HG02588 (cell line): ENCODE measurements at regions not wholly inside any gene's neighbourhood (a gene's known extent, or its start where the extent isn't known, plus 50 kb on each side); places are given as distances from the start of the nearest gene placed in this dataset.
"Not testable (repeated sequence)": the region's sequence is repeated elsewhere in the genome, so short reads cannot be mapped to it uniquely, and the experiment has no call there.

ENCODE experiments used
- ATAC-seq: cut with Tn5 transposase; IDR thresholded peaks from one replicate; pipeline ENCODE4 v1.9.1; 2021; ENCODE audit warnings: mild to moderate bottlenecking, moderate library complexity; ENCODE audit not compliant: unreplicated experiment

GRCh38 chr6:26232306-26232939, 132.6 kb upstream of the BTN3A2 start:
- no peak for ATAC-seq

DNA sequence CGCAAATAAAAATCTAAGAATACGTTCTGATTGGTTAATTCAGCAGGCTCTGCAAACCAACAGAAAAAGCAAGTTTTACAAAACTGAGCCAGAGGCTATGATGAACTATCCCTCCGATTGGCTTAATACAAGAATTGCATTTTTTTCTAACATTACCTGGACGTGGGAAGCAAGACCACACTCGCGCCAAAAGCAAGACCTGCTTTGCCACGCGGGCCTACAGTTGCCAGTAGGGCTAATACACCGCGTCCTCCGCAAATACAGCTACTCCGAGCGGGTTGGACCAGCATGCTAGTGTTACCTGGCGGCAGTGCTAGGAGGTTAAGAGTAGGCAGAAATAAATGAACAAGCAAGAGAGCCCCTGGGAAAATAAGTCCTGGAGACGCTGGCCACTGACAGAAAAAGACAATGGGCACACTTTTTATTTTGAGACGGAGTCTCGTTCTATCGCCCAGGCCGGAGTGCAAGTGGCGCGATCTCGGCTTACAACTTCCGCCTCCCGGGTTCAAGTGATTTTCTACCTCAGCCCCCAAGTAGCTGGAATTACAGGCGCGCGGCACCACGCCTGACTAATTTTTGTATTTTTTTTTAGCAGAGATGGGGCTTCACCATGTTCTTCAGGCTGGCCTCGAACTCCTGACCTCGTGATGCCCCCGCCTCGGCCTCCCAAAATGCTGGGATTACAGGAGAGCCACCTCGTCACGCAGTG, 131.9 kb upstream of the BTN3A2 start:
- ATAC-seq, result peak; percentile 21

DNA sequence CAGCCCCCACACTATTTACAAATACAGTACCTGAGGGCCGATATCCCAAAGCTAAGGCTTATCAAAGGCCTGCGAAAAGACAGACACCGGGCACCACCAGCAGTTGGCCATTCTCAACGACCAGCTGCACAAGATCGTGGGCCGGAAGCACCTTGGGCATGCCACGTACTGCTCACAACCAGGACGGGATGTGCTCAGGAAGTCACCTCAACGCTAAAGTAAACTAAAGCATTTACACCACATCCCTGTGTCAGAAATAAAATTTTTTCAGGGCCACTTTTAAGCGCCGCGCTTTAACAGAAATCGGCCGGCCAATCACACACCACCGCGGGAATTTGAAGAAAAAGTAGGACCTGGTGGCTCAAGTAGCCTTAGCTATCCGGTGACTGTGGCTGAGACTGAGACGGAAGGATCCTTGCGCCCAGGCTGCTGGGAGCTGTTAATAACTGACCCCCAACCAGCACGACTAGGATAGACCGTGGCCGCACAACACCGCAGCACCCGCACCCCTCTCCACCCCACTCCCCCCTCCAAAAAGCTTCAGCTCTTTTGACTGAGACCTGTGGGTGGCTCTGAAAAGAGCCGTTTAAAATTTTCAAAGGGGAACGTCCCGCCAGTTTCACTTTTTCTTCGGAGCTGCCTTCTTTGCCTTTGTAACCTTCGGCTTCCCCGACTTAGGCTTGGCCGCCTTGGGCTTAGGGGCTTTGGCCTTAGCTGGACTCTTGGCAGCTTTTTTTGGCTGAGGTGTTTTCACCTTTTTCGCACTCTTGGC, 131.2 kb upstream of the BTN3A2 start:
- ATAC-seq, result peak; percentile 46

GRCh38 chr6:26234421-26235301, 130.3 kb upstream of the BTN3A2 start:
- ATAC-seq, result peak; percentile 44

GRCh38 chr6:26235302-26235670, 129.7 kb upstream of the BTN3A2 start:
- ATAC-seq, result no peak

- not testable (repeated sequence) for ATAC-seq
Observed at GRCh38 chr6:26239415-26239814, 125.6 kb upstream of the BTN3A2 start.

GRCh38 chr6:26240157-26241032, 124.6 kb upstream of the BTN3A2 start:
- ATAC-seq, result peak; percentile 59

GRCh38 chr6:26241033-26241895, 123.7 kb upstream of the BTN3A2 start:
- peak; percentile 24 for ATAC-seq

GRCh38 chr6:26243132-26243531, 121.9 kb upstream of the BTN3A2 start:
- ATAC-seq, result no peak

- no peak for ATAC-seq
Observed at GRCh38 chr6:26243752-26244151, 121.2 kb upstream of the BTN3A2 start.

DNA sequence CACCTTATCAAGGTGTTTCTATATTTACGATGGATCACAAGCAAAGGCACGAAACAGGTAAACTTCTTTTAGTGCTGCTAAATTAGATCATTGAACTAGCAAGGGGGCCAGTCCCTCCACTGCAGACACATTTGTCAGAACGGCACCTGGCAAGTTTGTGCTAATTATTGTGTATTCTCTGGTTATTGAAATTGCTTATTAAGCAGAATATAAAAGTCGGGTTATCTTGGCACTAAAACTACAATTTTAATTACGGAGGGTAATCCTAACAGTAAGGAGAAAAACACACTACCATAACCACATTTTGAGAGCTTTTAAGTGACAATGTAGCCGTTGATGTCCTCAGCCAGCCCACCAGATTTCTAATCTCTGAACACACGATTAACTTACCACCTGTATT, 118.9 kb upstream of the BTN3A2 start:
- no peak for ATAC-seq

DNA sequence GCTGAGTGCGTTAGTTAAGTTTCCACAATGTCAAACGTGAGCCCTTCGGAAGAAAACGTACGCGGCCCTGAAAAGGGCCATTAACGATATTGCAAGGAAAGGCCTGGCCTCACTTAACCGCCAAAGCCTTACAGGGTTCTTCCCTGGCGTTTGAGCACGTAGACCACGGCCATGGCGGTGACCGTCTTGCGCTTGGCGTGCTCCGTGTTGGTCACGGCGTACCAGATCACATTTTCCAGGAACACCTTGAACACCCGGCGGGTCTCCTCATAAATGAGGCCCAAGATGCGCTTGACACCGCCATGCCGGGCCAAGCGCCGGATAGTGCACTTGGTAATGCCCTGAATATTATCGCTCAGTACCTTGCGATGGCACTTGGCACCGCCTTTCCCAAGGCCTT, 118.4 kb upstream of the BTN3A2 start:
- no peak for ATAC-seq

DNA sequence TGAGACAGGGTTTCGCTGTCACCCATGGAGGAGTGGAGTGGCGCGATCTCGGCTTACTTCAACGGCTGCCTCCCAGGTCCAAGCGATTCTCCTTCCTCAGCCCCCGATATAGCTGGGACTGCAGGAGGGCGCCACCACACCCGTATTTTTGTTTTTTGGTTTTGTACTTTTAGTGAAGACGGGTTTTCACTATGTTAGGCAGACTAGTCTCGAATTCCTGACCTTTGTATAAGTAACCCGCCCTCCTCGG, 115.4 kb upstream of the BTN3A2 start:
- ATAC-seq, result peak; percentile 7

- peak; percentile 44 for ATAC-seq
Observed at GRCh38 chr6:26249957-26250697, 114.9 kb upstream of the BTN3A2 start.

DNA sequence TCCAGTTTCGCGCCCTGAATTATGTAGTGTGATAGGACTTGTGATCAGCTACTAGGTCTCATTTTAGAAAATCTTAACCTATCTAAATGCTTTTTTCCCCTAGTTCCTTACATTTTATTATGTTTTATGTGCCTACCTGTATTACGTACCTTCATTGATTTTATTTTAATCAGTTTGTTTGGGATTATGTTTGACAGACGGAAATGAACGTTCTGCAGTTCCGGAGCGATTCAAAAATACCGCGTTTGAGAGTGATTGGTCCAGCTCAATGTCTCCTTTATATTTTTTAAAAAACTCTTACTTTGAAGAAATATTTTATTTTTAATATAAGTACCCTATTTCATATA, 114.3 kb upstream of the BTN3A2 start:
- no peak for ATAC-seq

- ATAC-seq, result peak; percentile 55
Observed at GRCh38 chr6:26251354-26252076, 113.5 kb upstream of the BTN3A2 start.

GRCh38 chr6:26252077-26252472, 112.9 kb upstream of the BTN3A2 start:
- ATAC-seq, result no peak

DNA sequence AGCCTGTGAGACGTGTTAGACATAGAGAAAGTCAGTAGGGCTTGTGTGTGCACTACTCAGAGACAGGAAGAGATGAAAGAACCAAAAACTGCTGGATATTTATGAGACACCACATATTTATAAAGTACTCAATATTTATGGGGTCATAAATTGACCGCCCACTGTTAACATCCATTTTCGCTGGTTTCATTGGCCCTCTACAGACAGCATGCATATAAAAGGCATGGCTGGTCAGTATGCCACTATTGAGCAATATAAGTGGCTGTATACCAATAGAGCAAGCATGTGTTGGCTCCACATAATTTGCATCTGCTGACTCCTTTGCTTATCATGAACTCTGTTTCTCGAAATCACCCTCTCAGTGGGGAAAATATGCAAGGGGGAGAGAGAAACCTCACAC, 110.3 kb upstream of the BTN3A2 start:
- ATAC-seq, result no peak
